Right renal pelvis (tissue), 4 donors: ENCODE measurements at regions not wholly inside any gene's neighbourhood (a gene's known extent, or its start where the extent isn't known, plus 50 kb on each side); places are given as distances from the start of the nearest gene placed in this dataset.

Source experiments
- DNase-seq, 4 donors: peaks; one replicate each; pipeline ENCODE4 v3.0.0-alpha.2; 2013; ENCODE audit warnings: low read depth in 4 of 4, low spot score in 3 of 4, missing footprints in 1 of 4

DNA sequence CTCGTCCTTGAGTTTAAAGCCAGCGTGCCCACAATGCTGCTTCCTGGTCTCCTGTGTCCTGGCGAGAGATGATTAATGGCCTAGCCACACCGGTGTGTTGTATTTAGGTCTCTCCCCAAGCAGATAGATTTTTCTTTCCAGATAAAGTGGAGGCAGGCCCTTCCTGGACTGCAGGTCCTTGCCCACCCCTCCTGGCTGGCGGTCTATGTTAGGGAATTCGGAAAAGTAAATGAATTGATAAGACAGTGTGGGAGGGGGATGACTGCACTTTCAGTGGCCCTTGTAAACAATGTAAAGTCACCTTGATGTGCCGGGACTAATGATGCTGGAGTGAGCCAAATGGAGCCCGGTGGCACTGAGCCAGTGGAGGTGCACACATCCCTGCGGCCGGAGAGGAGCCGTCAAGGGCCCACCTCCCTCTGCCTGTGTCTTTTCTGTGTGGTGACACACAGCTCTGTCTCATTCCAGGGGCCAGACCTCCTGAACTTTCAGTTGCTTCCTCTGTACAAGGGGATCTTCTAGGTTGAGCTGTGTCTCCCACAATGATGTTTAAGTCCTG, 70.6 kb upstream of the ESRRB start:
- DNase-seq, result no peak

DNA sequence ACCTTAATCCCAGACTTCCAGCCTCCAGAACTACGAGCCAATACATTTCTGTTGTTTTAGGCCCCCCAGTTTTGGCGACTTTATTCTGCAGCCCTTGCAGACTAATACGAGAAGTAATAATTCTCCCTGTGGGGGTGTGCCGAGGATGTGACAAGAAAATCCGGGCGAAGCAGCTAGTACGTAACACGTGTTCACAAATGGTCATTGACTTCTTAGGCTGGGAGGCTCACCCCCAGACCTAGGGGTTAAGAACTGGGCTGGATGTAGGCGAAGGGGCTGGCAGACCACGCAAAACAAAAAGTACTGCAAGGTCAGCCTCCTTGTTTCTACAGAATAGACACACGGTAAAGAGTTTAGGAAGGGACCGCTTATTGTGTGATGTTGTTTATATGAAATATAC, 69.8 kb upstream of the ESRRB start:
- DNase-seq, result no peak

DNA sequence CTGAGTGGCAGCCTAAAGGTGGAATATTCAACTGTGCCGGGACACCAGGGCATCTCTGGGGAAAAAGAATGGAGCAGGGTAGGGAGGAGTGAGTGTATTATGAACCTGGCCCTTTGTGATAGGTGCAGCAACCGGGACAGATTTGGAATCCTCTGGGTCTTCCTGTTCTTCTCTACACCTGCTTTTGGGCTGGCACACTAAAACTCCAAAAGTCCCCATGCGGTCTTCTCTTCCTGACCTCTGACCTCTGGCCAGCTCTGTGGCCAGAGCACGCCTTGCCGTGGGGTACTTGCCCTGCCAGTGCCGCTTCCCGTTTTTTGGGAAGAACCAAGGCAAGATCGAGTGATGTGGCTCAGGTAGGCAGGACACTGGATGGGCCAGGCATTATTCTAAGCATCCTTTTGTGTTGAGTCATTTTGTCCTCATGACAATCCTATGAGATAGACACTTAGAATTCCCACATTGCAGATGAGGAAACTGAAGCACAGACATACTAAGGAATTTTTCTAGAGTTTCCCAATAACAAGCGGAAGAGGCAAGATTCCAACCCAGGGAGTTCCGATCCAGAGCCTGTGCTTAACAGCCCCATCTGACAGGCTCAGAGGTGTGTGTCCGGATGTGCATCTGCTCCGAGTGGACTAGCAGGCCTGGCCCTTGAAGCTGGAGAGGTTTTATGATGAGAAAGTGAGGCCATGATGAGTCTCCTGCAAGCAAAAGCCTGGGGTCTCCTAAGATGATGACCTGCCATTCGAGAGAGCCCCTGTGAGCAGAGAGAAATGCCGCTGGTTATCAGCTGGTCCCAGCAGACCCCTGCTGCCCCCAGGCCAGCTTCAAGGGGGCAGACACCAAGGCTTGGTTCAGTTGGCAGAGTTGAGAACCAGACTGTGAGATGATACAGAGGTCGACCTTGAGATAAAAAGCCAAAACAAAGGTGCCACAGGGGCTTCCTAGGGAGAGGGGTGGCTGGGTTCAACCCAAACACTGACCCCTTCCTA, 67.9 kb upstream of the ESRRB start:
- no peak for DNase-seq

DNA sequence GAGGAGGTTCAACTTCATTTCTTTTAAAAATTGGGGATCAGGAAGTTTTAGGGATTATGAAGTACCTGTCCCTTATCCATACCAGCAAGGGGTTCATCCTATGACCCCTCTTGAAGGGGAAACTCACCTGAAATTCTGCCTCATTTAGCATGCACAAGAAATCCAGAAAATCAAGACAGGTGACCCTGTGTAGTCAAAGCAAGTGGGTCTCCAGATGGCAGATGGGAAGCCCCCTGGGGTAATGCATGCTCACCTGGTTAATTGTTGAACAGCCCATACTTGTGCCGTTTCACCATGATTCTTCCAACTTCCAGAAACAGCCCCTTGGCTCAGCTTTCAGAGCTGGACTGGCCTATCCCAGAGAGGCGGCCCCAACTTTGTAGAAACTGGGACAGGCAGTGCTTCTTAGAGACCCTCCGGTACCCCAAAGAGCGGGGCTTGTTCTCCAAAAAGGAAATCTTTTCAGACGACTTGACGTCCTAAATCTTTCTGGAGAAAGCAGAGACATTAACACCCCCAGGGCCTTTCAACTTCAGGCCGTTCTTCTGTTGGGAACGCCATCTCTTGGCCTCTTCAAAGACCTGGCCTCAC, 66.3 kb upstream of the ESRRB start:
- DNase-seq, result no peak

DNA sequence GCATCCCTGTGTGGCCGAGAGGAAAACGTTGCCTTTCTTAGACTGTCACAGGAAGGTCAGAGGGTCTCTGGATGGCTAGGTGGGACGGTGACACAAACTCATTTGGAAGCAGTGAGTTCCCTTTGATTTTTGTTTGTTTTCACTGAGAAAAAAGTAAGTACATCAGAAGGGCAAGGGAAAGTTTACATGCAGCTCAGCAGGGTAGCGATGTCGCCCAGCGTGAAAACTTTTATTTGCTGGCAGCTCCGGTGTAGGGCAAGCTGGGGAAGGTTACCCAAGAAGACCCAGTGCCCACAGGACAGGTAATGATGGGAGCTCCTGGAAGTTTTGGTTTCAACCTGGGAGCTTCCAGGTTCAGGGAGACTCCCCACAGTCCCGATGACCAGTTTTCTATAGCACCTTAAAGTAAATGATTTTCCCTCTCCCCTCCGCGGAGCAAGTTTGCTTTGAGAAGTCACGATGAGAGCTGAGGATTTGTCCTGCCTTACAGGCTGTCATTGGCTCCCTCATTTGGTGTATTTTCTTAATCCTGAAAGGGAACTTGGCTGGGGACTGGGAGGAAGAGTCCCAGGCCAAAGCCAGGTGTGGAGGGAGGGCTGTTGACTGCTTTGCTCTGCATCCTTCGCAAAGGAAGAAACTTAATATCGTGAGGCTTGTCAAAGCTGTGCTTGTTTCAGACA, 64.7 kb upstream of the ESRRB start:
- no peak for DNase-seq

DNA sequence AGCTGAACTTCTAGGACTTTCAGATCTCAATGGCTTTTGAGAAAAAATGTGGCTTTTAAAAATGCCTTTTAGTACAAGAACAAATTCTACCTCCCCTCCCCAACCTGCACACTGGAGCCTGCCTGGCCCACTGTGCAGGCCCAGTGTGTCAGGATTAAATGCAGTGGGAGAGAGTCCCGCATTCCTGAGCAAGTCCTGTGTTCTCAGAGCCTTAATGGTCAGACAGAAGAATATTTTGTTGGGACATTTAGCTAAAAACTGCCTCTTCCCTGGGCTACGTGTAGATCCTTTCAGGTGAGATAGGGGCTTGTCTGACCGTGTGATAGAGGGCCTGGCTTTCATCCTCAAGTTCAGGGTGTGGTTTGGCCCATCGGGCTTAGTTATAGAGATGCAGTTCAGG, 63.1 kb upstream of the ESRRB start:
- DNase-seq, result no peak

DNA sequence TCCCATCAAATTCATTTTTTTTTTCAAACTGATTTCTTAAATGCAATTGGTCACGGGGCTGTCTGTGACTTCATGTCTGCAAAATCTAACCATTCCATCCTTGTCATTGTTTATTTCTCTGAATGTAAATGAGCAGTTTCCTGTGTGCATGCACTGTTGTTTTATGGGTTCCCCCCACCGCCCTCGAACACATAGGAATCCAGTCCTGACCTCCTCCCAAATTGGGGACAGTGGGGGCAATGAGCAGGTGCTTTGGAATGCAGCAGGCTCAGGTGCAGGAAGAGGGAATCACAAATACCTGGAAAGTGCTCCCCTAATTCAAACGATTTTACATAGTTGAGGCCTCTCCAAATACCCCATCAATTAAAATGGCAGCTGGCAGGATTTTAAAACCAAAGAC, 62.6 kb upstream of the ESRRB start:
- no peak for DNase-seq

DNA sequence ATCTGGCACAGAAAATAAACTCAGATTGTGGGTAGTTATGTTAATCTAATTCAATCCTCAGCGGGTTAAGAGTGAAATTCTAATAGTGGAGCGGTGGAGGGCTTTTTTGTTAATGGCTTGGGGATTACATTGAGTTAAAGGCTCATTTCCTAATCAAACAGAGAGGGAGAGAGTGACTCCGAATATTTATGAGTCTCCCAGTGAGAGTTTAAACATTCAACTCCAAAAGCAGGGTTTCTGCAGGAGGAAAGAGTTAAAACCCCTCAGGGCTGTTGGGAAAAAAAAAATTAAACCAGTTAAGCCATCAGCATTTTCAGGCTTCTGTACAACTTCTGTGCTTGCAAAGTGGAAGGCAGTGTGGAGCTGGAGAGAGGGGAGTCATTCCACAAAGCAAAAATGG, 62.1 kb upstream of the ESRRB start:
- no peak for DNase-seq

DNA sequence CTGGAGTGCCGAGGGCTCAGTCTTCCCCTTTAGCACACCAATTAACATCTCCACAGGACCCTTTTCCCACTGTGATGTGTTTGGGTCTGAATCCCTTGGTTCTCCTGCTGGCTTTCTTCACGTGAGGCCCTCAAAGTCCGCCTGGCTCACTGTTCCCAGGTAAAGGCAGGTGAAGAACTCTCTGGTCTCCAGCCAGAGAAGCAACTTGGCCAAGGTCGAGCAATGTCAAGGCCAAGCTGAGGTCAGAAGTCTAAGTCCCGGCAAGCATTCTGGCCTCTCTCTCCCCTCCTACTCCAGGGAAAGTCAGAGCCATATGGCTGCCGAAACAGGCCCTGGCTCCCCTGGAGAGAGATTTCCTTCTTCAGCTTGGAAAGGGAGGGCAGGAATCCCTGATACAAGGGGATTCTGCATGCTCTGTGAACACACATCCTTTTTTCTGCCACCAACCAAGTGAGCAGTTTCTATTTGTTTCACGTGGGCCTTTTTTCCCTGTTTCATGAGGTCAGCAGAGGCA, 61.4 kb upstream of the ESRRB start:
- no peak for DNase-seq

DNA sequence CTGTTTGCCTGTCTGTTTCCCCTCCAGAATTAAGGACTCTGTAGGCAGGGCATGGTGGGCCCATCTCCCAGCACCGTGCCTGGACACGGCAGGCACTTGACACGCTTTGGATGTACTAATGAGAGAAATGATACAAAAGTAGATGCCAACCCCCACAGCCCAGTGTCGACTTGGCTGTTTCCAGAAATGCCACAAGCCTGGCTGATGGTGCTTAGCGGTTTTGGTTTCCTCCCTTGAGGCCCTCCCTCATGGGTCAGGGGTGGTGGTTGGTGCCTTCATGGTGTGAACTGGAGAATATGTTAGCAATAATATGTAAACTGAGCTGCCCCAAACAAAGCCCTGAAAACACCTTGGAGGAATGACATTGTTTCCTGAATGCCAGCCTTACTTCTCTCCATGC, 55.5 kb upstream of the ESRRB start:
- no peak for DNase-seq

DNA sequence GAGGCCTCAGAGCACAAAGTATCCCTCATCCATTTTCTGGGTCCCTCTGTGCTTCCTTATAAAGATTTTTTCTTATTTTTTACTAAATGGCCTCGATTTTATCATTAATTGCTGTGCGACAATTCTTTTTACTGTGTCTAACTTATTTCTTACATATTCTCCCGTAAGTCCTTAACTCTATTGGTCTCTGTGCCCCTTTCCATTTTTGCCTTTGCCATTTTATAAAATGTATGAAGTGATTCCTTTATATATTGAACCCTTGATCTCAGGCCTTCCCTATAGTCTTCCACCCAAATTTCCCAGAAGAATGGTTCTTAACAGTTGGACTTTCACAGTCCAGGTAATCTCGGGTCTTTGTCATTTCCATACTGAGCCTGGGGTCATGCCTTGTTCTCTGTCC, 55.0 kb upstream of the ESRRB start:
- no peak for DNase-seq

DNA sequence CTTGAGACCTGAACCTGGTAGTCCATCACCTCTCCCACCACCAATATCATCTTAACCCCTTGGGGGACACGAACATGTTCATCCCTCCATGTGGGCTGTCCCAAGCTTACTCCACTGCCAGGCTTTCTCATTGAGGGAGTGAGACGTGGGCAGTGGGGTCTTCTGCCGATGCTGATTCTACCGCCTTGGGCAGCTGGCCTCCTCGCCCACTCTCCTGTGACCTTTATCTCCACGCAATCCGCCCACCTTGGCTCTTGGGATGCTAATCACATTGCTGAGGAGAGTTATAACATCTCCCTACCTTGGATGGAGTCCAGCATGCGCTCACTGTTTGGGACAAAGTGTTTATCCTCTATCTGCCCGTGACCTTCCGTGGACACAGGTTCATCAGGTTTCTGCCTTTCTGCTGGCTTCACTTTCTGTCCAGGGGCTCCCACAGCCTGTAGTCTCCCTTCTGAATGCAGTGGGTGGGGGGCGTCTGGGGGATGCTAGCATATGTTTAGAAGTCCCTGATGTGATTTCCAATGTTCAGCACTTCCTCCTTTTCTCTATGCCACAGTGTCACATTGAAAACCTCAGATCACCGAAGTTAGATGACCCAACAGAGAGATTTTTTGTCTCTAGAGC, 53.2 kb upstream of the ESRRB start:
- no peak for DNase-seq

DNA sequence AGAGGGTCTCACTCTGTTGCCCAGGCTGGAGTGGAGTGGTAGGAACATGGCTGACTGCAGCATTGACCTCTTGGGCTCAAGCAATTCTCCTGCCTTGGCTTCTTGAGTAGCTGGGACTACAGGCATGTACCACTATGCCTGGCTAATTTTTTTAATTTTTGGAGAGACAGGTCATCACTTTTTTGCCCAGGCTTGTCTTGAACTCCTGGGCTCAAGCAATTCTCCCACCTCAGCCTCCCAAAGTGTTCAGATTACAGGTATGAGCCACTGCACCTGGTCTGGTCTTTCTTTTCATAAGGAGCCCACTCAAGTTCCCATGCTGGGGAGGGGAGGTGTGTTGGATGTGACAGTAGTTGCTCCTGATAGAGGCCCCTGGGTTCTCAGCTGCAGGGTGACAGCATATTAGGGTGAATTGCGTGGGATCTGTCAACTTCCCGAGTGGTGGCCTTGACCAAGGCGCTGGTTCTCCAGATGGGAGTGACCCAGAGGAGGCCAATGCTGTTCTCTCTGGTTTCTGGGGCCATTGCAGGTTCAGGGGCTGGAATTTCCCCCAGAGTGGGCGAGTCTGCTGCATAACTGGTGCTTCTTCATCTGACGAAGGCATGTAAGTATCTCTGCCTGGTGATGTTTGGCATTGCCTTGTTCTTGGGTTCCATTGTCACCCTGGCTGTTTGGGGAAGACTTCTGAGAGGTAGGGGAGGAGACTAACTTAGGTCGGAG, 52.4 kb upstream of the ESRRB start:
- DNase-seq, result no peak

DNA sequence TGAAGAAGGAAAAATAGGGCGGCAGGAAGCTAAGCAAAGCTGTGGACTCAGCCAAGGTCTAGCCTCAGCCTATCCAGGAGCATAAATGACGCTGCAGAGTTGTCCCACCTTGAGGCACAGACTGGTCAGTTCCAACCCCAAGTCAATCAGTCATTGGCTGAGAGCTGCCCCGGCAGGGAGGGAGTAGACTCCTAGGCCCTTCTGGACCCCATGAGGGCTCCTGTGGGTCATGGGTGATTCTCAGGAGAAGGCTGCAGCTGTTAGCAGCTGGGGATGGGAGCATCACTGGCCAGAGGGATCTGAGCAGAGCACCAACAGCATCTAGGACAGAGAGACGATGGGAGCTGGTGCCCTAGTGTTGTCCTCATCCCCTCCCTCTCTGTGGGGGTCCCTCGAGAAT, 51.8 kb upstream of the ESRRB start:
- no peak for DNase-seq
